Keratinocyte (primary cell): ENCODE measurements at regions not wholly inside any gene's neighbourhood (a gene's known extent, or its start where the extent isn't known, plus 50 kb on each side); places are given as distances from the start of the nearest gene placed in this dataset.

Experiments
- EZH2 ChIP-seq: IDR thresholded peaks from one replicate; pipeline ENCODE4 v1.6.1; 2012; ENCODE audit warnings: inconsistent platforms, mild to moderate bottlenecking, low read length, moderate library complexity
- TF ChIP-seq, protein P1 (sequence below), 3 experiments: IDR thresholded peaks in 1 of 3; conservative IDR thresholded peaks in 1 of 3; optimal IDR thresholded peaks in 1 of 3; 2 replicates in 2 of 3; 3 replicates in 1 of 3; pipeline versions ENCODE3 to v1.5.1; 2011; ENCODE audit warnings: low read length in 3 of 3, mild to moderate bottlenecking in 3 of 3, moderate library complexity in 2 of 3, control low read depth in 1 of 3, inconsistent platforms in 1 of 3; ENCODE audit not compliant: insufficient read depth in 2 of 3; ENCODE audit errors: extremely low read depth in 1 of 3

DNA sequence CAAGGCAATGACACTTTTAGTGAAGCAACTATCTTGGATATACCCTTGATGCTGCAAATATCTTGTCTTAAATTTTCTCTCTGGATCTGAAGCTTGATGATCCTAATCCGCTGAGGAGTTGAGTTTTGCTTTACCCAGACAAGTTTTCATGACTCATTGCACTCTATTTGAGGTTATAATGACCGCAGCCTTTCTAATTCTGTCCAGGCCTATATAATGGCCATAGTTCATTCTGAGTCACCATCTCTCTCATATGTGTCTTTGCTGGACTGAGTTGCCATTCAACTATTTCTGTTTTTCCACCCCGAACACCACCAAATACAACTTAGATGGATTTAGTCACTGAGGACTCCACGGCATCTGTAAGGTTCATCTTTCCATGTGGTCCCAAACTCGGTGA, 802.1 kb upstream of the FAM98A start:
- no peak for TF ChIP-seq EZH2
- TF ChIP-seq, protein P1, sequence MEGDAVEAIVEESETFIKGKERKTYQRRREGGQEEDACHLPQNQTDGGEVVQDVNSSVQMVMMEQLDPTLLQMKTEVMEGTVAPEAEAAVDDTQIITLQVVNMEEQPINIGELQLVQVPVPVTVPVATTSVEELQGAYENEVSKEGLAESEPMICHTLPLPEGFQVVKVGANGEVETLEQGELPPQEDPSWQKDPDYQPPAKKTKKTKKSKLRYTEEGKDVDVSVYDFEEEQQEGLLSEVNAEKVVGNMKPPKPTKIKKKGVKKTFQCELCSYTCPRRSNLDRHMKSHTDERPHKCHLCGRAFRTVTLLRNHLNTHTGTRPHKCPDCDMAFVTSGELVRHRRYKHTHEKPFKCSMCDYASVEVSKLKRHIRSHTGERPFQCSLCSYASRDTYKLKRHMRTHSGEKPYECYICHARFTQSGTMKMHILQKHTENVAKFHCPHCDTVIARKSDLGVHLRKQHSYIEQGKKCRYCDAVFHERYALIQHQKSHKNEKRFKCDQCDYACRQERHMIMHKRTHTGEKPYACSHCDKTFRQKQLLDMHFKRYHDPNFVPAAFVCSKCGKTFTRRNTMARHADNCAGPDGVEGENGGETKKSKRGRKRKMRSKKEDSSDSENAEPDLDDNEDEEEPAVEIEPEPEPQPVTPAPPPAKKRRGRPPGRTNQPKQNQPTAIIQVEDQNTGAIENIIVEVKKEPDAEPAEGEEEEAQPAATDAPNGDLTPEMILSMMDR (optimal IDR thresholded peaks at IDR 0.05 in 1 of 3, IDR thresholded peaks at IDR 0.05 in 1 of 3, conservative IDR thresholded peaks at IDR 0.05 in 1 of 3; ENCODE audit: extremely low read depth in 1 of 3, insufficient read depth in 2 of 3, low read length in 3 of 3), result no peak
